ENCODE measurements at regions not wholly inside any gene's neighbourhood (a gene's known extent, or its start where the extent isn't known, plus 50 kb on each side); places are given as distances from the start of the nearest gene placed in this dataset.

DNA sequence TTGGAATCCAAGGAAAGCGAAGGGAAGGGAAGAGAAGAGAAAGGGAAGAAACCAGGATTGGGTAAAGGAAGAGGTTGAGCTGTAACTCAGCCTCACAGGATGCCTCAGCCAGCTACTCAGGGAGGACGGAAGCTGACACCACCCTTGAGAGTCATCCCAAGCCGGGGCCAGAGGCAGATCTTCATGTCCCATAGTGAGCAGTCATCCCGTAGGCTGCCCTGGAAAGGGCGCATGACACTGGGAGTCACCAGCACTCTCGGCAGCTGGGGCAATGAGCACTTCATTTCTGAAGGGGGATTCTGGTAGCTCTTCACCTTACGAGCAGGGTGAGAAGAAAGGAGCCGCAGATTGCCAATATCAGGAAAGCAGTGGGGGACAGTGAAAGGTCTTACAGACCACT, 60.1 kb upstream of the PCSK6 start:
- TF ChIP-seq, protein P1, sequence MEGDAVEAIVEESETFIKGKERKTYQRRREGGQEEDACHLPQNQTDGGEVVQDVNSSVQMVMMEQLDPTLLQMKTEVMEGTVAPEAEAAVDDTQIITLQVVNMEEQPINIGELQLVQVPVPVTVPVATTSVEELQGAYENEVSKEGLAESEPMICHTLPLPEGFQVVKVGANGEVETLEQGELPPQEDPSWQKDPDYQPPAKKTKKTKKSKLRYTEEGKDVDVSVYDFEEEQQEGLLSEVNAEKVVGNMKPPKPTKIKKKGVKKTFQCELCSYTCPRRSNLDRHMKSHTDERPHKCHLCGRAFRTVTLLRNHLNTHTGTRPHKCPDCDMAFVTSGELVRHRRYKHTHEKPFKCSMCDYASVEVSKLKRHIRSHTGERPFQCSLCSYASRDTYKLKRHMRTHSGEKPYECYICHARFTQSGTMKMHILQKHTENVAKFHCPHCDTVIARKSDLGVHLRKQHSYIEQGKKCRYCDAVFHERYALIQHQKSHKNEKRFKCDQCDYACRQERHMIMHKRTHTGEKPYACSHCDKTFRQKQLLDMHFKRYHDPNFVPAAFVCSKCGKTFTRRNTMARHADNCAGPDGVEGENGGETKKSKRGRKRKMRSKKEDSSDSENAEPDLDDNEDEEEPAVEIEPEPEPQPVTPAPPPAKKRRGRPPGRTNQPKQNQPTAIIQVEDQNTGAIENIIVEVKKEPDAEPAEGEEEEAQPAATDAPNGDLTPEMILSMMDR (IDR thresholded peaks at IDR 0.05), result no peak
- no peak for TF ChIP-seq POLR2AphosphoS5 (IDR thresholded peaks at IDR 0.05)
